Fibroblast of villous mesenchyme (primary cell): ENCODE measurements at regions not wholly inside any gene's neighbourhood (a gene's known extent, or its start where the extent isn't known, plus 50 kb on each side); places are given as distances from the start of the nearest gene placed in this dataset.

Experiments
- DNase-seq: peaks from one replicate; pipeline ENCODE4 v3.0.0-alpha.2; 2010; ENCODE audit warnings: low read depth
- H3K4me3 ChIP-seq: 2 replicates; pipeline ENCODE4 v1.5.1; 2011; ENCODE audit warnings: low read depth, mild to moderate bottlenecking, low read length
- CTCF ChIP-seq: IDR thresholded peaks from 2 replicates; pipeline ENCODE4 v1.5.1; 2012; ENCODE audit warnings: low read depth, mild to moderate bottlenecking, low read length; ENCODE audit not compliant: insufficient read depth

GRCh38 chr5:105968981-105969380 is 1701.8 kb downstream of the EFNA5 start:
- DNase-seq: no peak
- no peak for TF ChIP-seq CTCF
- no peak overlapping the region for H3K4me3 ChIP-seq

- no peak for DNase-seq
- no peak overlapping the region for H3K4me3 ChIP-seq
- no peak for TF ChIP-seq CTCF
Observed at GRCh38 chr5:105963696-105964255, 1707.0 kb downstream of the EFNA5 start.

- no peak for DNase-seq
- no peak overlapping the region for H3K4me3 ChIP-seq
- no peak for TF ChIP-seq CTCF
Observed at GRCh38 chr5:105961572-105961971, 1709.2 kb downstream of the EFNA5 start.

GRCh38 chr5:105956456-105957196 is 1714.1 kb downstream of the EFNA5 start:
- no peak overlapping the region for H3K4me3 ChIP-seq
- DNase-seq: peak; percentile 25
- TF ChIP-seq CTCF: no peak

- no peak for TF ChIP-seq CTCF
- no peak for DNase-seq
- no peak overlapping the region for H3K4me3 ChIP-seq
Observed at GRCh38 chr5:105954341-105954740, 1716.4 kb downstream of the EFNA5 start.

GRCh38 chr5:105953616-105954015 is 1717.1 kb downstream of the EFNA5 start:
- TF ChIP-seq CTCF: no peak
- DNase-seq: no peak
- no peak overlapping the region for H3K4me3 ChIP-seq
